ENCODE measurements at regions not wholly inside any gene's neighbourhood (a gene's known extent, or its start where the extent isn't known, plus 50 kb on each side); places are given as distances from the start of the nearest gene placed in this dataset.

DNA sequence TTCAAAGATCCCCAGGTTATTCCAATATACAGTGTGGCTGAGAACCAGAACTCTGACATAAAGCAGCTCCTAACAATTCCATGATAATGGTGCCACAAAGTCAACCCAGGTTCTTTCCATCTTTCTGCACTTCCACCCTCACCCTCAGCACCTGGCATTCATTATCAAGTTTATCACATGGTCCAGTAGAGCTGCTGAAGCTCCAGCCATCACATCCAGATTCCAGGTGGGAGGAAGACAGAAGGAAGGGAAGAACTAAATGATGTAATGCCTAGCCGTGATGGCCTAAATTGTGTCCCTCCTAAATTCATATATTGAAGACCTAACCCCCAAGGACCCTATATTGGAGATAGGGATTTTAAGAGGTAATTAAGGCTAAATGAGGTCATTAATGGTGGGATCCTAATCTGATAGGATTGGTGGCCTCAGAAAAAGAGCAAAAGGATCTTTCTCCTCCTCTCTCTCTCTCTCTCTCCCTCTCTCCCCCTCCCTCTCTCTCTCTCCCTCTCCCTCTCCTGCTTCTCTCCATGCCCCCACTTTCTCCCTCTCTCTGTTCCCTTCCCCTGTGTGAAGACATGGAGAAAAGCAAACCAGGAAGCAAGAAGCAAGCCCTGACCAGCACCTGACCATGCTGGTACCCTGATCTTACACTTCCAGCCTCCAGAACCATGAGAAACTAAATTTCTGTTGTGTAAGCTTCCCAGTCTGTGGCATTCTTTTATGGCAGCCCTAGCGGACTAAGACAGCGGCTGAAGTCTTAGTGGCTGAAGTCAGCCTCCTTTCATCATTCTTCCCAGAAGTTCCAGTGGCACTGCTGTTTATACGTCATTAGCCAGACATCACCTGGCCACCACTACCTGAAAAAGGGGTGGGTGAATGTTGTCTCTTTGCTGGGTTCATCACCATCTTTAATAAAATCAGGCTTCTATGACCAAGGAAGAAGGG lies 369.7 kb upstream of the PROK2 start:
- DNase-seq (ENCODE audit: low read depth): no peak

DNA sequence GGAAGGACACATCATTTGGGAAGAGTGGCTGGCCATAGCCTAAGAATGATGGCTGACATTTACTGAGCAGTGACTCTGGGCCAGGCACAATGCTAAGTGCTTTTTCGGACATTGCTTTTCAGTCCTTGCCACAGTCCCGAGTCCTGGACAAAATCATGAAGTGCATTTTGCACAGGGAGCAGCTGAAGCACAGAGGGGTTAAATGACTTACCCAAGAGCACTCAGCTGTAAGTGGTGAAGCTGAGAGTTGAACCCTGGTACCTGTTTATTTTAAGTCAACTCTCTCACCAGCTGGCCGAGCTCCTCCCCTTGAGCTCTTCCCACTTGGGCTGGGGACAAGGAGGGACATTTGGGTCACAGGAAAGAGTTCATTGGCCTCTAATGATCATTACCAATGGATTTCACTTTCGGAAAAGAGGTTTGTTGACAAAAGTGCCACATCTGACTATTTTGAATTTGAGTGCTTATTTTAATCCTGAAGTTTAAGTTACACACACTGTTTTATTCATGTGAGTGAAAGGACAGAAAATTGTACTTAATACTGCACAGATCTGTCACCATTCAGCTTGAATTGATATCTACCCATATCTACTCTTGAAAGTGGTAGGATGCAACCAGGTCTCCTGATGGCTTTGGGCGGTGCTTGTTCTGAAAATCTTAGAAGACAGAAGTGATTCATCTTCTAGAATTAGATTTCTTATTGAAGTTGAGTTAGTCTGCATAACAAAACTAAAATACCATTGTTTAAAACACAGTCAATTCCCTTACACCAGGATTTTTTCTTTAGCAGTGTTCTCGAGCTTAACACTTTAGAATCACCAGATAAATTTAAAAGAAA lies 368.7 kb upstream of the PROK2 start:
- no peak for DNase-seq (ENCODE audit: low read depth)

DNA sequence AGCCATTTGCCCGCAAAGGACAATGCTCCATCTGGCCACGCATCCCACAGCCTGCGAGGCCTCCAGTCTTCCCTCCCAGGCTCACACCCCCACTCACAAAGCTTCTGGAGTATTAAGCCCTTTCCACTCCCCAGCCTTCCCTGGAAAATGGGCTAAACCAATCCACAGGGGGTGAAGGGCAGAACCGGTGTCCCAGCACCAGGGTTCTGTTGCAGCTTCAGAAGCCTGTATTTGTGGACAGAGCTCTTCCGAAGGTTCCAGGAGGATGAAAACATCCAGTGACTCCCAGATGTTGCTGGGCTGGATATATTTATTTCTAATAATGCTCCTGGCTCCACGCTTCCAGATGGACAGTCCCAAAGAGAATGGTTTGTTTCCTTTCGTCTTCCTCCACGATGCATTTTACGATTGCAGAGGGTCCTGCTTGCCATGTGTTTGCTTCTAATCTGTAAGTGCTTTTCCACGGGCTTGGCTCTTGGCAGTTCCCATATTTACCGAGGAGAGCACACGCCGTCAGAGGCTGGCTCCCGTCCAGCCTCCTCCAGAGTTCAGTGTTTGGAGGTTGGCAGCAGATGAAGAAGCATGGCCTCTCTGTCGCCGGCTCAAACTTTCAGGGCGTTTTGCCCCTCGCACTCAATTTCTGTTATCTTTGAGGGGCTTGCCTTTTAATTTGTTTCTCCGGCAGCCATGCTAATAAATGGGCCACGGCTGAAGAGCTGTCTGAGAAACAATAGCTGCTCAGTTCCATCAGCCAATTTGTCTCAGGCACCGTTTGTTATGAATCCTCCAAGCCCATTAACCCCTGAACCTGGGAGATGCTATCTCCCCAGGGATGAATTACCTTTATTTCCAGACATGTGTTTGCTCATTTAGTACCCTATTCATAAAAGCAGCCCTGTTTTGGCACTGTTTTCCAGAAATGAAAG lies 367.9 kb upstream of the PROK2 start:
- DNase-seq (ENCODE audit: low read depth): no peak

DNA sequence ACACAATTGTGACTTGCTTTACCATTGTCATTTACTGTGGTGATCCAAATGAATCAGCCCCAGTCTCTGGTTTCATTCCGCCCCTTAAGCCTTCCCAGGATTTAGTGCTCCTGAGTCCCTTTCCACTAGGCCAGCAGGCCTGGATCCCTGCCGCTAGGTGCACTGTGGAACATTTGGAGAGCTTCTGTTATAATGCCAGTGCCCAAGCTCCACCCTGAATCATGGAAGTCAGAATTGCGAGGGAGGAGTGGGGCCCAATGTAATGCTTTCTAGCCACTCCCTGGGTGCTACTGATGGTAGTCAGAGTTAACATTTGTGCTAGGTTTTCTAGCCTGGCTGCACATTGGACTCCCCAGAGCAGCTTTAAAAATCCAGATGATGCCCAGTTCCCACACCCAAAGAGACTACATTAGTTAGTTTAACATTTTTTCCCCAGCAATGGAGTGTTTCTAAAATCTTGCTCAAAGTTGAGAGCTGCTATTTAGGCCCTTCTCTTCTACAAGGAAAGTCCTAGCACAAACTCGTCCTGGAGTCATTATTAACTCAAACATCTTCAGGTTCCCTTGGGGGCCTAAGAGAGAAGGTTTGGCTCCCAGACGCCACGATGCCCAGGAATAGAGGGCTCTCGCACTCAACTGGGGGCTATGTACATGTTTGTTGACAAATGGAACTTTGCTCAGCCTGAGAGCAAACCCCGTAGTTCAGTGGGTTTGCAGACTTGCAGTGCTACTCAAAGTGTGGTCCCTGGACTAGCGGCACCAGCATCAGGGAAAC lies 366.7 kb upstream of the PROK2 start:
- DNase-seq (ENCODE audit: low read depth): no peak

DNA sequence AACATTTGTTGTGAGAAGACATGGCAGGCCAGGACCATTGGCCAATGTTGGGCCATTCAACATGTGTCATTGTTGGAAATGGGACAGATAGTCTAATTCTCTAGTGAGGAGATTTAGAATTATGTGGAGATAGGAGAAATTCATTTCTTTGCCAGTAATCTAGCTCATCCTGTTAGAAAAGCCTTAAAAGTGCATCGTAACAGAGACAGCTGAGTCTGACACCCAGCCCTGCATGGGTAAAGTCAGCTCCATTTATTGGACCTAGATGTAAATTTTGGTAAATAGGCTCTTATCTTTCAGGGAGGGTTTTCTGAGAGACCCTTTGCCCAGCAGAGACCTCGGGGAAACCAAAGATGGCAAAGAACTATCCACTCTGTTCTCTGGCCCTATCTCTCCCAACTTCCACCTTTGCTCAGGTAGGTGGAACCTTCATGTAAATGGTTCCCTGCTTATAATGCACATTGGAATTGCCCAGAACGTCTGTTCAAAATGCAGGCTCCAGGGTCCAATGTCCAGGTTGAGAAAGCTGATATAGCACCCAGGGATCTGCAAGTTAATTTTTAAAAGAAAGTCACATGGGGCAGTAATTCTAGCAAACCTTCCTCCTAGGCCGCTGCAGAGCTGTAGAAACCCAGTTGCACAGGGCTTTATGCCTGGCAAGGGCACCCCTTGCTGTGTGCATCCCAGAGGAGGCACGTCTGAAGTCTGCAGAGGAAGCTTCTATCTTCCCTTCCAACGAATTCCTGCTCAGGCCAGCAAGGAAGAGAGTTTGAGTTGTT lies 365.9 kb upstream of the PROK2 start:
- no peak for DNase-seq (ENCODE audit: low read depth)

DNA sequence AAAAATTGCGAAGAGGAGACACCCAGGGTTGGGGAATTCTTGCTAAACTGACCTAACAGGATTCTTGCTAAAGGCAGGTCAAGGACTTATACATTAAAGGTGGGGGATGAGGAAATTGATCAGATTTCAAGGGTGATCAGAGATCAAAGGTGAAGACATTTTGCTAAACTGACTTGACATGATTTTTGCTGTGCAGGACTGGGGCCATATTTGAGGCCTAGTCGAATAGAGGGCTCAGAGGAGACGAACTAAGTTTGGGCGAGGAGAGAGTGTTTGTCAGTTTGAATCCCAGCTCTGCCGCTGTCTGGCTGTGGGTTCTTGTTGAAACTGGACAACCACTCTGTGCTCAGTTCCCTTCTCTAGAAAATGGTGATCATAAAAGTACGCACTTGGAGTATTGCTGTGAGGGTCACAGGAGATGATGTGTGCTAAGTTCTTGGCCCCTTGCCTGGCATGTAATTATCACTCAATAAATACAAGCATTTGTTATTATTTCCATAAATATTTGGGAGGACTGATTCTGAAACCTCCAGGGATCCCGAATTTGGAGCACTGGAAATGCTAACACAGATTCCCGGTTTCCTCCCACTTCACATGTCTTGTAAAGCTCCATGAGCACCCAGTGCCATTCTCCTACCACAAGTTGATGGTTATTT lies 364.8 kb upstream of the PROK2 start:
- no peak for DNase-seq (ENCODE audit: low read depth)

DNA sequence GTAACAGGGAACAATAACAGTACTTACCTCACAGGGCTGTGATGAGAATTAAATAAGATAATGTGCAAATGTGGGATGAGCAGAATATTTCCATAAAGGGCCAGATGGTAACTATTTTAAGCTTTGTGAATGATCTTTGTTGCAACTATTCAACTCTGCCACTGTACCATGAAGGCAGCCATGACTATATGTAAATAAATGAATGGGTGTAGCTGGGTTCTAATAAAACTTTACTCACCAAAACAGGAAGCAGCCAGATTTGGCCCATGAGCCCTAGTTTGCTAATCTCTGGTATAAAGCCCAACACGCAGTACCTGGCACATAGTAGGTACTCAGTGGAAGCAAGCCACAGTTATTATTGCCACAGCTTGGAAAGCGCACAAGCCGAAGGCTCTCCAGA lies 362.7 kb upstream of the PROK2 start:
- DNase-seq (ENCODE audit: low read depth): no peak

DNA sequence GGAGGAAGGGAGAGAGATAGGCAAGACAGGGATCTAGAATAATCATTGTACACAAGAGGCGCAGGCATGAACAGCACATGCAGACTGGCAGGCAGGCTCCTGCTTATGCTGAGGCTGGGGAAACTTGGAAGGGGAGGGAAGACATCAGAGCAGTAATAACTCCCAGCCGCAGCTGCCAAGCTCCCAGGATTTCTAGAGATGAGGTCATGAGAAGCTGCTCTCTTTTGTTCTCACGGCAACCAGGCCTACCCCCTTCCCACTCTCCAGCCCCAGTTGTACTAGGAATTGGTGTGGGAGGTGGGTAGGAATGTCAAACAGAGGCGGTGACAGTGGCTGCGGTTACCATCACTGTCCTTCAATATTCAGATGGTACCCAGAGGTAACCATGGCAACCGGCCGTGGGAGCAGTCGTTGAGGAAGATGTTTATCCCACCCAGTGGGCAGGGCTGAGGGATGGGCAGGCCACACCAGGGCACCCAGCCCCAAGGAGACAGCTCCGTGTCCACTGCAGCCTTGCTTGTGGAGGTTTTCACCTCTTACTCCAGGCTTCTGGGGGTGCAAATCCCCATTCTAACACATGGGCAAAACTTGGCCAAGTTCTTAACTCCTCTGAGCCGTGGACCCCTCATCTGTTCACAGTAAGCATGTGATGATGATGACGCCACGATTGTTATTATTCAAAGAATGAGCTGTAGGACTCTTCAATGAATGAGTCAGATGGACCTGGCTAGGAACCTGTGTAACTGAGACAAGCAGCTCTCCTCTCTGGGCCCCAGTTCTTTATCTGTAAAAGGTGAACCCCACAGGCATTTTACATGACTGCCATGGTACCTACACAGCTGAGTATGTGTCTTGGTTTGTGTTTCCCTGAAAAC lies 360.8 kb upstream of the PROK2 start:
- DNase-seq (ENCODE audit: low read depth): no peak

DNA sequence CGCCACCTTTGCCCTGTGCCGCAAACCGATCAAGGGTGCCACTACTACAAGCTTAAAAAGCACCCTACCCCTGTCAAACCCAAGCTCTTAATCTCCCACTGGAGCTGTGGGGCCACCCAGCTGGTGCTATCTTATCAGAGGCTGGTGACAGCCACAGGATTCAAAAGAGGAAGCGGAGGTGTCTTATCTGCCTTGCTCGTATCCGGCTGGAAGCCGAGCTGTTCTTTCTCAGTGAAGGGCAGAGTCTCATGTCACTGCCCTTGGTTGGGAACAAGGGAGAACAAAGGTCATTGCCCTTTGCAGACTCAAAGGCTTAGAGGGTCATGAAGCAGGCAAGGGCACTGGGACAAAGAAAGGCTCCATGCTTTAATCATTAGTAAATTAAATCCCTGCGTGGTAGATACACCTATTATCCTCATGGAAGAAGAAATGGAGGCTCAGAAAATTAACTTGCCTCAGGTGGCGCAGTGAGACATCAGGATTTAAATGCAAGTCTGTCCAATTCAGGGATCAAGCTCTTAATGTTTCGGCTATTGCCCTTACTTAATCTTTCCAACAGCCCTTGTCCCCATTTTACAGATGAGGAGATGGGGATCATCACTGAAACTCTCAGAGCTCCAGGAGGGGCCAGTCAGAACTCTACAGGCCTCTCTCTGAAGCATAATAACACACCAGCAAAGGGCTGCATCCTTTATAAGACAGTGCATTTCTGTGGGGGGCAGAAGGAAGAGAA lies 360.0 kb upstream of the PROK2 start:
- no peak for DNase-seq (ENCODE audit: low read depth)

DNA sequence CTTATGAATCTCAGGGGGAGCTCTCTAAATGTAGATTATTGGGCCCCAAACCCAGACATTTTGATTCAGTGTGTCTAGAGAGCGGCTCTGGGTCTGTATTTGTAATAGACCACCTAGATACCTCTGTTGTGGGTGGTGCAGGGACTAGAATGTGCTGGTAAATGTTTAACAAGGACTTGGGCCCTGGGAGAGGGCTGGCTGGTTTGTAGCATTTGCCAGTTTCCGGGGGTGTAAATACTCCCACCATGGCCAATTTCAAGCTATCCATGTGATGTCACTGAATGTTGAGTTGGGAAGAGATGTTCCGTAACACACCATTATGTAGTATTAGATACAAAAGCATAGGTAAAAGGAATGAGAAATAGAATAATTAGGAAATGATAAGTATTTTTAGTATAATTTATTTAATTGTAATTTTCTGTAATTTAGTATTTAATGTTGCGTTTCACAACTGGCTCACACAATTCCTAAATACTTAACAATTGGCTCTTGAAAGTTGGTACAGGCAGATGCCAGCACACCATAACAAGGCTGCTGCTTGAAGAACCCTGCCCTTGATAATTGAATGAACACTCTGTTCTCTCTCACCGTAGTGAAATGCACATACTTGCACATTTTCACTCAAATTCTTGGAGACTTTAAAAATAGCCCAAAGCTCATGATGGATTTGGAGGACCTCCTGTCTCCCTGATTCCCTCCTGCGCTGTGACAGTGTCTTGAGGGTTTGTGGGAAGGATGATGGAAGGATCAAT lies 359.2 kb upstream of the PROK2 start:
- no peak for DNase-seq (ENCODE audit: low read depth)

DNA sequence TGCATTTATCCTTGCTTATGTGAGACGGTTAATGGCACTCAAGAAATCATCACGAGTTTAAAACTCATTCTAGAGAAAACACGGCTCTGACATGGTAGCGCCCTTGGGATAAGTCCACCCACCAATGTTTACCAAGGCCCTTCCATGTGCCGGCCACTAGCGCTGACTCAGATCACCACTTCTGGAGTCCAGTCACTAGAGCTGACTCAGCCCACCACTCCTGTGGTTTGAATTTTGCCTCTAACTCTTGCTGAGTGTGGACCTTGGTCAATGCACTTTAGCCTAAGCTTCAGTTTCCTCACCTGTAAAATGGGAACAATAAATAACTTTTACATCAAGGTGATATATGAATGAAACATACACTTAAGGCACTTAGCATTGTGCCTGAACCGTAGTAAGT lies 358.4 kb upstream of the PROK2 start:
- no peak for DNase-seq (ENCODE audit: low read depth)

DNA sequence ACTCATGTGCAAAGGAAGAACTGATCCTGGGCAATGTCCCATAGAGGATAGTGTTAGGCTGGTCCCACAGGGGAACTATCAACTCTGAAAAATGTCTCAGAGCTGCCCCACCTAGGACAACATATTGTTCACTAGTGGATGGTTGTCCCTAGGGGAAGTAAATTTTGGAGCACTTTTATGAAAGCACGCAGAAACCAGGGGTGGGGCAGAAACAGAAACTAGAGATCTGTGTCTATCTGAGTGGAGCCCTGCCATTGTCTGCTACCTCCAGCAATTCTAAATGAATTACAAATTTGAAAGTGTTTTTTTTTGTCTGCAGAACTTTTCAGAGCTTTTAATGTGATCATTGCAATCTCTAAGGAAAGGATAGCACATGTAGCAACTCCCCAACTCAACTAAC lies 357.1 kb upstream of the PROK2 start:
- DNase-seq (ENCODE audit: low read depth): no peak

DNA sequence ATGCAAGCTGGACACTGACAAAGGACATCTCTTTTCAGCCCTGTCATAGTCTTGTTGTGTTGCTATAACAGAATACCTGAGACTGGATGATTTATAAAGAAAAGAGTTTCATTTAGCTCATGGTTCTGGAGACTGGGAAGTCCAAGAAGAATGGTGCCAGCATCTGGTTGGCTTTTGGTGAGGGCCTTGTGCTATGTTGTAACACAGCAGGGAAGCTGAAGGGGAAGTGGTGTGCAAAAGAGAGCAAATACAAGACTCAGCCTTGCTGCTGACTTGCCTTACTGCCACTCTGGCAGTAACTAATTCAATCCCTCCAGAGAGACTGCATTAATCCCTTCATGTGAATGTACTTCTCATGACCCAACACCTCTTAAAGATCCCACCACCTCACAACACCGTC lies 356.3 kb upstream of the PROK2 start:
- DNase-seq (ENCODE audit: low read depth): no peak

DNA sequence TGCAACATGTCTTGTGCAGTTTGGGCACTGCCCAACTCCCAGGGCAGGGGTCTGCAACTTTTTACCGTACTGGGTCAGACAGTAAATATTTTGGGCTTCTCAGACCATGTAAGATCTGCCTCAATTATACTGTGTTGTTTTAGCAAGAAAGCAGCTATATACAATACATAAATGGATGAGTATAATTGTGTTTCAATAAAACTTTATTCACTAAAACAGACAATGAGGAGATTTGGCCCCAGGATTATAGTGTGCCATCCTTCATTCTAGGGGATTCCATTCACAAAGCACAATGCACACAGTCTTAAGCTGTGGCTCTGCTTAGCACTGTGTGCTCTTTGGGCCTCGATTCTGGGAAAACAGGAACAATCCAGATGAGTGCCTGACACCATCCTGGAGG lies 354.4 kb upstream of the PROK2 start:
- no peak for DNase-seq (ENCODE audit: low read depth)

DNA sequence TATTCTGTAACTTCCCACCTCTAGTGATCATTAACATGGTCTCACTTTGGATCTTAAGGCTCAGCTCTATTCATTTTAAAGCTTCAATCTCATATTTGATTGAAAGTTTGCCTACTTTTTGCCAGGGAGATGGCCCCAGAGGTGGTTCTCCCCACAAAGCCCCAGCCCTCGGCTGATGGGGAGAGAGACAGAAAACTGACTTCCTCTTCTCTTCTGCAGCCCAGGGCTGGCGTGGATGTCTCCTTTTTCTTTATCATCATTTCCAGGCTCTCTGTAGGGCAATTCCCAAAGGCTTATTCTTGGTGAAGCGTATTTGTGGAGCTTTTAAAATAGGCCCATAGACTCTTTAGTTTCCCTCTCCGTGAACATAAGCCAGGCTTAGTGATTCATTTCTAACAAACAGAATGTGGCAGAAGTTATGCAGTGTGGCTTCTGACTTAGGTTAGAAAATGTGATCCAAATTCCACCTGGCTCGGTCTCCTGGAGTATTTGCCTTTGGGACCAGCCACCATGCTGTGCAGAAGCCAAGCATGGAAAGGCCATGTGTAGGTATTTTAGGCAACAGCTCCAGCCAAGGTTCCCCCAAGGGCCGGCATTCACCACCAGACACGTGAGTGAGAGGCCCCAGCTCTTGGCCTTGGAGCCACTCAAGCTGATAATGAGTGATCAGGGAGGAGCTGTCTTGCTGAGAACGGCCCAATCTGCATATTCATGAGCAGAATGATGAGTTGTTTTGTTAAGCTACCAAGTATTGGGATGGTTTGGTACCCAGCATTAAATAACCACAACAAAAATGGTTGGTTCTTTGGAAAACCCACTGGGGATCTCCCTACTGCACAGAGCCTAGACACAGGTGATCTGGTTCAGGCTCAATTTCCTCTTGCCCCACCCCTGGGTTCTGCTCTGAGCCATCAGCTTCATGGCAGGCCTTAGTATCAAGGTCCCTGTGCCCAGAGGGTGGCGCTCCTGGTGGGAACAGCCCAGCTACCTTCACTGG lies 353.2 kb upstream of the PROK2 start:
- DNase-seq (ENCODE audit: low read depth): no peak

DNA sequence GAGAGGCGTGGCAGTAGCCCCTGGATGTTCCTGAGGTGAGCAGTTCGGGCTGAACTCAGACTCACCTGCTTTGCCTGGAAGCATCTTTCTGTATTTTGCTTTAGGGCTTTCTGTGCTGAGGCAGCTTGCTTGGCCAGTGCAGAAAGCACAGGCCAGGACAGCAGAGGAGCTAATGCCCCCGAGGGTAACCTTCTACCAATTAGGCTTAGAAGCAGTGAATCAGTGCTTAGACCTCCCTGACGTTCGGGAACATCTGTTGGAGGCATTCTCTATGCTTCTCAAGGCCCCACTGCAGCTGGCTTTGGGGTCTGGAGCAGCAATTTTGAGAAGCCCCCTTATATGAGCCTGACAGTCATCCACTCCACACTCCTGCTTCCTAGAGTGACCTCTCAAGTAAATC lies 350.7 kb upstream of the PROK2 start:
- DNase-seq (ENCODE audit: low read depth): no peak

All from activated T-helper 1 cell treated with Interleukin-2 at 50 U/mL for 16 hours (primary cell).